H9 (cell line): ENCODE measurements at regions not wholly inside any gene's neighbourhood (a gene's known extent, or its start where the extent isn't known, plus 50 kb on each side); places are given as distances from the start of the nearest gene placed in this dataset.

Experiments
- DNase-seq: peaks from one replicate; pipeline ENCODE4 v3.0.0-alpha.2; 2017
- H2AFZ ChIP-seq: one replicate; pipeline ENCODE4 v1.6.1; 2013; ENCODE audit warnings: mild to moderate bottlenecking, low read length, control low read depth, moderate library complexity
- H2AK5ac ChIP-seq: 2 replicates; pipeline ENCODE4 v1.6.1; 2013; ENCODE audit warnings: low read length, control low read depth, mixed read lengths; ENCODE audit not compliant: insufficient read length
- H2BK120ac ChIP-seq: one replicate; pipeline ENCODE4 v1.6.1; 2013; ENCODE audit warnings: low read depth, mild to moderate bottlenecking, low read length, control low read depth, inconsistent platforms; ENCODE audit not compliant: poor library complexity, severe bottlenecking
- H2BK12ac ChIP-seq: 2 replicates; pipeline ENCODE4 v1.6.1; 2013; ENCODE audit warnings: low read length, control low read depth, mixed read lengths, low read depth; ENCODE audit not compliant: insufficient read length
- H2BK15ac ChIP-seq: 2 replicates; pipeline ENCODE4 v1.6.1; 2013; ENCODE audit warnings: low read depth, low read length, control low read depth
- H2BK20ac ChIP-seq: one replicate; pipeline ENCODE4 v1.6.1; 2013; ENCODE audit warnings: low read depth, mild to moderate bottlenecking, low read length, control low read depth, inconsistent platforms; ENCODE audit not compliant: poor library complexity, severe bottlenecking
- H2BK5ac ChIP-seq: 2 replicates; pipeline ENCODE4 v1.6.1; 2013; ENCODE audit warnings: low read length, control low read depth, mixed read lengths; ENCODE audit not compliant: insufficient read length
- H3K14ac ChIP-seq: 2 replicates; pipeline ENCODE4 v1.6.1; 2013; ENCODE audit warnings: low read length, control low read depth; ENCODE audit not compliant: insufficient read depth
- H3K18ac ChIP-seq: 2 replicates; pipeline ENCODE4 v1.6.1; 2013; ENCODE audit warnings: low read depth, mild to moderate bottlenecking, mixed read lengths, low read length, control low read depth; ENCODE audit not compliant: insufficient read length
- H3K23ac ChIP-seq: 2 replicates; pipeline ENCODE4 v1.6.1; 2013; ENCODE audit warnings: low read length, control low read depth, mixed read lengths, low read depth; ENCODE audit not compliant: insufficient read length
- H3K23me2 ChIP-seq: 2 replicates; pipeline ENCODE4 v1.6.1; 2013; ENCODE audit warnings: low read depth, mild to moderate bottlenecking, mixed read lengths, low read length, control low read depth; ENCODE audit not compliant: insufficient read length, poor library complexity, severe bottlenecking
- H3K27ac ChIP-seq: 2 replicates; pipeline ENCODE4 v1.5.1; 2013; ENCODE audit warnings: low read length, control low read depth, mixed read lengths, low read depth; ENCODE audit not compliant: insufficient read length
- H3K27me3 ChIP-seq: 2 replicates; pipeline ENCODE4 v1.6.1; 2013; ENCODE audit warnings: low read length, control low read depth, inconsistent platforms; ENCODE audit not compliant: insufficient read depth
- H3K4ac ChIP-seq: 2 replicates; pipeline ENCODE4 v1.6.1; 2013; ENCODE audit warnings: low read depth, mild to moderate bottlenecking, control low read depth, inconsistent platforms, low read length, moderate library complexity
- H3K4me1 ChIP-seq: 2 replicates; pipeline ENCODE4 v1.6.1; 2013; ENCODE audit warnings: low read length, control low read depth, inconsistent platforms; ENCODE audit not compliant: insufficient read depth
- H3K4me2 ChIP-seq: 2 replicates; pipeline ENCODE4 v1.6.1; 2013; ENCODE audit warnings: low read length, control low read depth, mixed read lengths; ENCODE audit not compliant: insufficient read length, insufficient read depth
- H3K56ac ChIP-seq: 2 replicates; pipeline ENCODE4 v1.6.1; 2013; ENCODE audit warnings: low read depth, mild to moderate bottlenecking, mixed read lengths, low read length, control low read depth; ENCODE audit not compliant: insufficient read length
- H3K79me1 ChIP-seq: 2 replicates; pipeline ENCODE4 v1.6.1; 2013; ENCODE audit warnings: low read depth, mild to moderate bottlenecking, moderate library complexity, low read length, control low read depth, inconsistent platforms; ENCODE audit not compliant: insufficient read depth, poor library complexity, severe bottlenecking
- H3K79me2 ChIP-seq: 2 replicates; pipeline ENCODE4 v1.6.1; 2013; ENCODE audit warnings: low read length, control low read depth, inconsistent platforms; ENCODE audit not compliant: insufficient read depth
- H3K9ac ChIP-seq: 2 replicates; pipeline ENCODE4 v1.6.1; 2013; ENCODE audit warnings: low read length, control low read depth, mixed read lengths; ENCODE audit not compliant: insufficient read length; ENCODE audit errors: extremely low read depth
- H3K9me3 ChIP-seq: one replicate; pipeline ENCODE4 v1.6.1; 2013; ENCODE audit warnings: low read depth, low read length, inconsistent platforms; ENCODE audit not compliant: control insufficient read depth
- H3T11ph ChIP-seq: one replicate; pipeline ENCODE4 v1.6.1; 2013; ENCODE audit warnings: mild to moderate bottlenecking, low read length, control low read depth, inconsistent platforms
- H4K20me1 ChIP-seq: one replicate; pipeline ENCODE4 v1.6.1; 2013; ENCODE audit not compliant: control insufficient read depth, insufficient read length, insufficient read depth
- H4K5ac ChIP-seq: 2 replicates; pipeline ENCODE4 v1.6.1; 2013; ENCODE audit warnings: low read depth, mild to moderate bottlenecking, mixed read lengths, low read length, control low read depth; ENCODE audit not compliant: insufficient read length
- H4K8ac ChIP-seq: replicated peaks from 2 replicates; pipeline ENCODE4 v1.6.1; 2013; ENCODE audit warnings: low read length, control low read depth, mixed read lengths, low read depth; ENCODE audit not compliant: insufficient read length
- H4K91ac ChIP-seq: 2 replicates; pipeline ENCODE4 v1.6.1; 2013; ENCODE audit warnings: low read depth, mild to moderate bottlenecking, moderate library complexity, mixed read lengths, low read length, control low read depth; ENCODE audit not compliant: insufficient read length
- H3K27ac Mint-ChIP-seq, 3 experiments: 2 replicates in 2 of 3; 3 replicates in 1 of 3; pipeline ENCODE4 v1.8.0; 2020 to 2021; ENCODE audit warnings: mixed read lengths in 3 of 3, mild to moderate bottlenecking in 1 of 3, moderate library complexity in 1 of 3
- H3K27me3 Mint-ChIP-seq: 2 replicates; pipeline ENCODE4 v1.8.0; 2021; ENCODE audit warnings: low read depth, mild to moderate bottlenecking, moderate library complexity, mixed read lengths
- H3K36me3 Mint-ChIP-seq, 3 experiments: 2 replicates in 2 of 3; 3 replicates in 1 of 3; pipeline ENCODE4 v1.8.0; 2020 to 2021; ENCODE audit warnings: low read depth in 3 of 3, mixed read lengths in 3 of 3; ENCODE audit not compliant: insufficient read depth in 1 of 3
- H3K4me1 Mint-ChIP-seq, 2 experiments: 2 replicates each; pipeline ENCODE4 v1.8.0; 2020; ENCODE audit warnings: mixed read lengths in 2 of 2
- H3K4me3 Mint-ChIP-seq, 2 experiments: 2 replicates in 1 of 2; 3 replicates in 1 of 2; pipeline ENCODE4 v1.8.0; 2020 to 2021; ENCODE audit warnings: mild to moderate bottlenecking in 2 of 2, mixed read lengths in 2 of 2, moderate library complexity in 1 of 2
- H3K9me3 Mint-ChIP-seq, 2 experiments: 2 replicates in 1 of 2; 3 replicates in 1 of 2; pipeline ENCODE4 v1.8.0; 2020; ENCODE audit warnings: mild to moderate bottlenecking in 2 of 2, mixed read lengths in 2 of 2, moderate library complexity in 1 of 2
- WGBS: extraction: QIAGEN DNeasy Blood & Tissue Kit; methylation state at CpG from one replicate; pipeline ENCODE4 v1.1.7; 2013; ENCODE audit warnings: missing lambda C conversion rate, low lambda C conversion rate, mixed read lengths; ENCODE audit not compliant: insufficient read length; ENCODE audit errors: extremely low coverage; 5-methylcytosine and 5-hydroxymethylcytosine counted together
- TF ChIP-seq, protein P1 (sequence below): fragments of 200-600 bp; sonication (generic); conservative IDR thresholded peaks from 3 replicates; pipeline ENCODE4 v1.8.0; 2021; ENCODE audit warnings: antibody characterized with exemption, mild to moderate bottlenecking

DNA sequence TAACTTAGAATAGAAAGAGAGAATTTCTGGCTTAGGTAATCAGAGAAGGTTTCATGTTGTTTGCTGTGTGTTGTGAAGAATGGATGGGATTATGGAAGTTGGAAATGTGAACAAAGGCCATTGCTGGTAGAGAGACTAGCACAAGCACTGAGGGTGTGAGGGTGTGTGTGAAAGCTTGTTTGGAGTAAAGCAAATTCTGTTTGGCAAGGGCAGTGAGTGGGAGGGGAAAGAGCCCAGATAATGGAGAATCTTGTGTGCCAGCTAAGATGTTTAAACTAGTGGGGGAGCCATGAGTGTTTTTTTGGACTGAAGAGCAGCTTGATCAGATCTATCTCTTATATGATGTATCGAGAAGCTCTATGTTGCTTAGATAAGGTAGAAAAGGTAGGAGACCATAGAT lies 107.1 kb downstream of the DISP1 start:
- Histone ChIP-seq H2BK120ac (no peak overlapping the region), H3K4me1 (0 out of 2 replicates have a peak, but pooled peaks cover 2% of the 10 kb centered on the region), H3K9ac (no peak overlapping the region), H4K8ac (no peak overlapping the region), H3K23ac (no peak overlapping the region), H3K18ac (no peak overlapping the region), H3K27me3 (no peaks in the 10 kb centered on the region), H3K27ac (no peak overlapping the region), H4K5ac (no peak overlapping the region), H2AK5ac (no peak overlapping the region), H2AFZ (no peak overlapping the region), H3K79me2 (no peaks in the 10 kb centered on the region), H3K23me2 (no peaks in the 10 kb centered on the region), H3T11ph (no peak overlapping the region), H4K91ac (no peak overlapping the region), H3K14ac (no peak overlapping the region), H2BK5ac (no peak overlapping the region), H2BK20ac (no peak overlapping the region), H3K9me3 (no peaks in the 10 kb centered on the region), H4K20me1 (no peaks in the 10 kb centered on the region), H3K56ac (no peak overlapping the region), H3K4ac (no peak overlapping the region), H3K79me1 (no peaks in the 10 kb centered on the region), H2BK12ac (no peak overlapping the region), H2BK15ac (no peak overlapping the region), H3K4me2 (no peak overlapping the region)
- TF ChIP-seq, protein P1, sequence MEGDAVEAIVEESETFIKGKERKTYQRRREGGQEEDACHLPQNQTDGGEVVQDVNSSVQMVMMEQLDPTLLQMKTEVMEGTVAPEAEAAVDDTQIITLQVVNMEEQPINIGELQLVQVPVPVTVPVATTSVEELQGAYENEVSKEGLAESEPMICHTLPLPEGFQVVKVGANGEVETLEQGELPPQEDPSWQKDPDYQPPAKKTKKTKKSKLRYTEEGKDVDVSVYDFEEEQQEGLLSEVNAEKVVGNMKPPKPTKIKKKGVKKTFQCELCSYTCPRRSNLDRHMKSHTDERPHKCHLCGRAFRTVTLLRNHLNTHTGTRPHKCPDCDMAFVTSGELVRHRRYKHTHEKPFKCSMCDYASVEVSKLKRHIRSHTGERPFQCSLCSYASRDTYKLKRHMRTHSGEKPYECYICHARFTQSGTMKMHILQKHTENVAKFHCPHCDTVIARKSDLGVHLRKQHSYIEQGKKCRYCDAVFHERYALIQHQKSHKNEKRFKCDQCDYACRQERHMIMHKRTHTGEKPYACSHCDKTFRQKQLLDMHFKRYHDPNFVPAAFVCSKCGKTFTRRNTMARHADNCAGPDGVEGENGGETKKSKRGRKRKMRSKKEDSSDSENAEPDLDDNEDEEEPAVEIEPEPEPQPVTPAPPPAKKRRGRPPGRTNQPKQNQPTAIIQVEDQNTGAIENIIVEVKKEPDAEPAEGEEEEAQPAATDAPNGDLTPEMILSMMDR = no peak
- no peak overlapping the region for H3K4me3 Mint-ChIP-seq
- no peak for DNase-seq
- WGBS = no CpG with 5 or more reads among the region's 1 CpG
- peaks cover 8 to 9% of the 10 kb centered on the region in 2 experiments; a peak in 3 of 5 replicates for H3K9me3 Mint-ChIP-seq
- peaks cover 9 to 18% of the 10 kb centered on the region in 2 experiments for H3K4me1 Mint-ChIP-seq
- H3K36me3 Mint-ChIP-seq = peaks cover 5 to 13% (median 8%) of the 10 kb centered on the region in 3 experiments; a peak in 5 of 7 replicates
- H3K27me3 Mint-ChIP-seq = no peaks in the 10 kb centered on the region
- H3K27ac Mint-ChIP-seq = no peak overlapping the region
